PC-9 (cell line): ENCODE measurements at regions not wholly inside any gene's neighbourhood (a gene's known extent, or its start where the extent isn't known, plus 50 kb on each side); places are given as distances from the start of the nearest gene placed in this dataset.

Experiments used
- CTCF ChIP-seq: fragments of 200-600 bp; sonication (generic); conservative IDR thresholded peaks from 2 replicates; pipeline ENCODE4 v1.6.1; 2017; ENCODE audit warnings: mixed run types, antibody characterized with exemption, mild to moderate bottlenecking, moderate library complexity
- EZH2 ChIP-seq: fragments of 200-600 bp; sonication (generic); IDR thresholded peaks from 2 replicates; pipeline ENCODE4 v1.8.0; 2017; ENCODE audit warnings: antibody characterized with exemption, low read depth

- TF ChIP-seq CTCF, result no peak
- no peak for TF ChIP-seq EZH2
Measured at GRCh38 chr6:95847061-95847460, 168.7 kb upstream of the FUT9 start.
